Vagina (tissue), 2 donors: ENCODE measurements at regions not wholly inside any gene's neighbourhood (a gene's known extent, or its start where the extent isn't known, plus 50 kb on each side); places are given as distances from the start of the nearest gene placed in this dataset.
"Not testable (repeated sequence)": the region's sequence is repeated elsewhere in the genome, so short reads cannot be mapped to it uniquely, and the experiment has no call there.

Experiments used
- DNase-seq, 2 donors: peaks; one replicate each; pipeline ENCODE4 v3.0.0-alpha.2; 2017; ENCODE audit errors: extremely low spot score in 2 of 2
- H3K27ac ChIP-seq: fragments of 200-600 bp; sonication (generic); one replicate; pipeline ENCODE4 v1.5.1; 2019
- H3K27me3 ChIP-seq: fragments of 200-600 bp; sonication (generic); one replicate; pipeline ENCODE4 v1.5.1; 2019
- H3K36me3 ChIP-seq, 2 donors: fragments of 200-600 bp; sonication (generic); one replicate each; pipeline ENCODE4 v1.5.1; 2017 to 2019
- H3K4me1 ChIP-seq: fragments of 200-600 bp; sonication (generic); one replicate; pipeline ENCODE4 v1.5.1; 2019
- H3K4me3 ChIP-seq, 2 donors: fragments of 200-600 bp; sonication (generic); 1 replicate in 1 of 2; 2 replicates in 1 of 2; pipeline ENCODE4 v1.5.1; 2016 to 2019
- H3K9me3 ChIP-seq: fragments of 200-600 bp; sonication (generic); one replicate; pipeline ENCODE4 v1.5.1; 2019
- POLR2A ChIP-seq, 2 donors: fragments of 450-650 bp; IDR thresholded peaks; one replicate each; pipeline ENCODE4 v1.6.1; 2017; ENCODE audit warnings: antibody characterized with exemption in 2 of 2, mild to moderate bottlenecking in 2 of 2, moderate library complexity in 2 of 2
- POLR2AphosphoS5 ChIP-seq, 2 donors: sonication (generic); formaldehyde crosslinking; IDR thresholded peaks; one replicate each; pipeline ENCODE4 v1.9.0; 2017; ENCODE audit warnings: antibody characterized with exemption in 2 of 2, mild to moderate bottlenecking in 2 of 2, low read depth in 1 of 2; ENCODE audit not compliant: insufficient read depth in 1 of 2
- intact Hi-C: fragments of 100-400 bp; cut with DNase I; formaldehyde crosslinking; loops from one replicate; pipeline ENCODE4 v1.15.1; 2023
- TF ChIP-seq, protein P1 (sequence below), 3 experiments: fragments of 450-650 bp in 2 of 3; fragments of 200-600 bp in 1 of 3; sonication (generic) in 1 of 3; IDR thresholded peaks; one replicate each; pipeline ENCODE4 v1.5.1; 2017 to 2019; ENCODE audit warnings: antibody characterized with exemption in 3 of 3, mild to moderate bottlenecking in 2 of 3, moderate library complexity in 2 of 3

GRCh38 chr1:166490437-166490991 is 323.7 kb upstream of the FAM78B start:
- Histone ChIP-seq H3K27me3 (no peaks in the 10 kb centered on the region), H3K4me3 (peak overlapping the region in 1 of 2 donors; percentile 38), H3K4me1 (peaks cover 11% of the 10 kb centered on the region), H3K9me3 (no peaks in the 10 kb centered on the region), H3K36me3 (no peaks in the 10 kb centered on the region), H3K27ac (no peak overlapping the region)
- intact Hi-C loops: no loop called here
- DNase-seq: no peak
- TF ChIP-seq, protein P1, sequence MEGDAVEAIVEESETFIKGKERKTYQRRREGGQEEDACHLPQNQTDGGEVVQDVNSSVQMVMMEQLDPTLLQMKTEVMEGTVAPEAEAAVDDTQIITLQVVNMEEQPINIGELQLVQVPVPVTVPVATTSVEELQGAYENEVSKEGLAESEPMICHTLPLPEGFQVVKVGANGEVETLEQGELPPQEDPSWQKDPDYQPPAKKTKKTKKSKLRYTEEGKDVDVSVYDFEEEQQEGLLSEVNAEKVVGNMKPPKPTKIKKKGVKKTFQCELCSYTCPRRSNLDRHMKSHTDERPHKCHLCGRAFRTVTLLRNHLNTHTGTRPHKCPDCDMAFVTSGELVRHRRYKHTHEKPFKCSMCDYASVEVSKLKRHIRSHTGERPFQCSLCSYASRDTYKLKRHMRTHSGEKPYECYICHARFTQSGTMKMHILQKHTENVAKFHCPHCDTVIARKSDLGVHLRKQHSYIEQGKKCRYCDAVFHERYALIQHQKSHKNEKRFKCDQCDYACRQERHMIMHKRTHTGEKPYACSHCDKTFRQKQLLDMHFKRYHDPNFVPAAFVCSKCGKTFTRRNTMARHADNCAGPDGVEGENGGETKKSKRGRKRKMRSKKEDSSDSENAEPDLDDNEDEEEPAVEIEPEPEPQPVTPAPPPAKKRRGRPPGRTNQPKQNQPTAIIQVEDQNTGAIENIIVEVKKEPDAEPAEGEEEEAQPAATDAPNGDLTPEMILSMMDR (IDR thresholded peaks at IDR 0.05): no peak
- TF ChIP-seq POLR2AphosphoS5 (IDR thresholded peaks at IDR 0.05; ENCODE audit: insufficient read depth in 1 of 2, low read depth in 1 of 2): no peak
- TF ChIP-seq POLR2A (IDR thresholded peaks at IDR 0.05): no peak

GRCh38 chr1:166493765-166494164 is 327.0 kb upstream of the FAM78B start:
- intact Hi-C loops, H3K27me3 ChIP-seq: not testable (repeated sequence)

GRCh38 chr1:166507347-166507746 is 331.9 kb upstream of the POGK start:
- H3K4me1 ChIP-seq: no peaks in the 10 kb centered on the region
- TF ChIP-seq, protein P1 (IDR thresholded peaks at IDR 0.05): no peak

More at GRCh38 chr1:166493765-166494164, 327.0 kb upstream of the FAM78B start:
- H3K9me3 ChIP-seq, H3K4me3 ChIP-seq, DNase-seq, H3K27ac ChIP-seq, H3K4me1 ChIP-seq, H3K36me3 ChIP-seq: not testable (repeated sequence)

GRCh38 chr1:166511761-166512160 is 327.5 kb upstream of the POGK start:
- no peak for DNase-seq
- Histone ChIP-seq H3K4me1 (no peaks in the 10 kb centered on the region), H3K27me3 (no peaks in the 10 kb centered on the region), H3K27ac (no peak overlapping the region), H3K4me3 (no peak overlapping the region), H3K9me3 (no peaks in the 10 kb centered on the region), H3K36me3 (no peaks in the 10 kb centered on the region)
- intact Hi-C loops: no loop called here
- no peak for TF ChIP-seq POLR2AphosphoS5 (IDR thresholded peaks at IDR 0.05; ENCODE audit: insufficient read depth in 1 of 2, low read depth in 1 of 2)
- no peak for TF ChIP-seq POLR2A (IDR thresholded peaks at IDR 0.05)
- TF ChIP-seq, protein P1 (IDR thresholded peaks at IDR 0.05): no peak

More at GRCh38 chr1:166507347-166507746, 331.9 kb upstream of the POGK start:
- Histone ChIP-seq H3K4me3 (no peak overlapping the region), H3K9me3 (no peaks in the 10 kb centered on the region), H3K36me3 (no peaks in the 10 kb centered on the region), H3K27me3 (no peaks in the 10 kb centered on the region), H3K27ac (no peak overlapping the region)
- intact Hi-C loops: no loop called here
- DNase-seq: no peak

DNA sequence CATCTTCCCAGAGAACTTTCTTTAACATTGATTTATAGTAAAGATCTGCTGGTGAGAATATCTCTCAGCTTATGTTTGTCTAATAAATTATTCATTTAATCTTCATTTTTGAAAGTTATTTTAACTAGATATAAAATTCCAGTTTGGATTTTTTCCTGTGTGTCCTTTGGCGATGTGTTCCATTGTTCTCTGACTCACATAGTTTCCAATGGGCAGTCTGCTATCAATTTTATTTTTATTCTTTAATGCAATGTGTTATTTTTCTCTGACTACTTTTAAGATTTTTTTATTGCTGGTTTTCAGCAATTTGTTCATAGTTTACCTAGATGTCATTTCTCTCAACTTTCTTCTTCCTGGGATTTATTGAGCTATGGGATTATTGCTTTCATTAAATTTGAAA is 325.2 kb upstream of the POGK start:
- no peak for DNase-seq
- H3K9me3 ChIP-seq: no peaks in the 10 kb centered on the region
- no peaks in the 10 kb centered on the region for H3K27me3 ChIP-seq
- no peaks in the 10 kb centered on the region for H3K4me1 ChIP-seq
- H3K4me3 ChIP-seq: no peak overlapping the region
- no peak for TF ChIP-seq POLR2AphosphoS5 (IDR thresholded peaks at IDR 0.05; ENCODE audit: insufficient read depth in 1 of 2, low read depth in 1 of 2)
- TF ChIP-seq POLR2A (IDR thresholded peaks at IDR 0.05): no peak
- TF ChIP-seq, protein P1 (IDR thresholded peaks at IDR 0.05): no peak
- H3K27ac ChIP-seq: no peak overlapping the region
- intact Hi-C loops: no loop called here
- no peaks in the 10 kb centered on the region for H3K36me3 ChIP-seq
